Testis (tissue), 2 donors: ENCODE measurements at regions not wholly inside any gene's neighbourhood (a gene's known extent, or its start where the extent isn't known, plus 50 kb on each side); places are given as distances from the start of the nearest gene placed in this dataset.

ENCODE experiments used
- POLR2A ChIP-seq: fragments of 450-650 bp; IDR thresholded peaks from one replicate; pipeline ENCODE4 v1.6.1; 2017; ENCODE audit warnings: antibody characterized with exemption, mild to moderate bottlenecking, moderate library complexity
- TF ChIP-seq, protein P1 (sequence below), 3 experiments: fragments of 450-650 bp in 2 of 3; fragments of 200-600 bp in 1 of 3; sonication (generic) in 1 of 3; IDR thresholded peaks; one replicate each; pipeline ENCODE4 v1.5.1; 2016 to 2019; ENCODE audit warnings: antibody characterized with exemption in 3 of 3, mild to moderate bottlenecking in 2 of 3, moderate library complexity in 1 of 3

- TF ChIP-seq, protein P1, sequence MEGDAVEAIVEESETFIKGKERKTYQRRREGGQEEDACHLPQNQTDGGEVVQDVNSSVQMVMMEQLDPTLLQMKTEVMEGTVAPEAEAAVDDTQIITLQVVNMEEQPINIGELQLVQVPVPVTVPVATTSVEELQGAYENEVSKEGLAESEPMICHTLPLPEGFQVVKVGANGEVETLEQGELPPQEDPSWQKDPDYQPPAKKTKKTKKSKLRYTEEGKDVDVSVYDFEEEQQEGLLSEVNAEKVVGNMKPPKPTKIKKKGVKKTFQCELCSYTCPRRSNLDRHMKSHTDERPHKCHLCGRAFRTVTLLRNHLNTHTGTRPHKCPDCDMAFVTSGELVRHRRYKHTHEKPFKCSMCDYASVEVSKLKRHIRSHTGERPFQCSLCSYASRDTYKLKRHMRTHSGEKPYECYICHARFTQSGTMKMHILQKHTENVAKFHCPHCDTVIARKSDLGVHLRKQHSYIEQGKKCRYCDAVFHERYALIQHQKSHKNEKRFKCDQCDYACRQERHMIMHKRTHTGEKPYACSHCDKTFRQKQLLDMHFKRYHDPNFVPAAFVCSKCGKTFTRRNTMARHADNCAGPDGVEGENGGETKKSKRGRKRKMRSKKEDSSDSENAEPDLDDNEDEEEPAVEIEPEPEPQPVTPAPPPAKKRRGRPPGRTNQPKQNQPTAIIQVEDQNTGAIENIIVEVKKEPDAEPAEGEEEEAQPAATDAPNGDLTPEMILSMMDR (IDR thresholded peaks at IDR 0.05), result no peak
- TF ChIP-seq POLR2A, result no peak
Measured at GRCh38 chr6:92446052-92446451, 973.3 kb downstream of the EPHA7 start.
